ENCODE measurements at regions not wholly inside any gene's neighbourhood (a gene's known extent, or its start where the extent isn't known, plus 50 kb on each side); places are given as distances from the start of the nearest gene placed in this dataset.
"Not testable (repeated sequence)": the region's sequence is repeated elsewhere in the genome, so short reads cannot be mapped to it uniquely, and the experiment has no call there.

- DNase-seq: no peak
These were observed 273.8 kb downstream of the RPS6KC1 start for GRCh38 chr1:213324859-213325258.

GRCh38 chr1:213325482-213325881 lies 274.4 kb downstream of the RPS6KC1 start:
- DNase-seq: no peak

DNA sequence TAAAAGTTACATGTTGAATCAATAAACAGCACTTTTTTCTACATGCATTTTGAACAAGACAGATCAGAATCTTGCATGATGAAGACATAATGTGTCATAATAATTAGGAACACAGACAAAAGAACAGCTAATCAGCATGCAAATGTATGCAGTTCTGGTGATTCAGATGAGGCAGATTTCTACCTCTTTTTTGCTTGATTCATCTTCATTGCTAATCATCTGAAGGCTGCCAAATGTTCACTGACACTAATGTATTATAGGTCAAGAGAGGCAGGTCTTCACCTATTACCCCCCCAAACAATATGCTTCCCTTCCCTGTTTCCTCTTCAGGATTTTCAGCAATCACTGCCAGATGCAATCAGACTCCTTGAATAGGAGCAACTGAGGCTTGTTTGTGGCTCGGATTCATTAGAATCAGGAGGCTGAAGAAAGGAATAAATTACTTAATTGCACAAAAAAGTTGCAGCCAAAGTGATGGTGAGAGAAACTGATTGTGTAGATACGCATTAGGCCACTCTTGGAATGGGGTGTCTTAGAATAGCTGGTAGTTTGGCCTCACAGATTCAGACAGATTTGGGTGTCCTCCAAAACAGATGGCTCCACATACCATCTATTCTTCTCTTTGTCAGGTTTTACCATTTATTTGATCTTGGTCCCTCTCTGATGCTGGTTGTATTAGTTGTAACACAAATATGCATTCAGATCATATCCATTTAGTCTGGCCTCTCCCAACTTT lies 275.4 kb downstream of the RPS6KC1 start:
- DNase-seq: no peak

DNA sequence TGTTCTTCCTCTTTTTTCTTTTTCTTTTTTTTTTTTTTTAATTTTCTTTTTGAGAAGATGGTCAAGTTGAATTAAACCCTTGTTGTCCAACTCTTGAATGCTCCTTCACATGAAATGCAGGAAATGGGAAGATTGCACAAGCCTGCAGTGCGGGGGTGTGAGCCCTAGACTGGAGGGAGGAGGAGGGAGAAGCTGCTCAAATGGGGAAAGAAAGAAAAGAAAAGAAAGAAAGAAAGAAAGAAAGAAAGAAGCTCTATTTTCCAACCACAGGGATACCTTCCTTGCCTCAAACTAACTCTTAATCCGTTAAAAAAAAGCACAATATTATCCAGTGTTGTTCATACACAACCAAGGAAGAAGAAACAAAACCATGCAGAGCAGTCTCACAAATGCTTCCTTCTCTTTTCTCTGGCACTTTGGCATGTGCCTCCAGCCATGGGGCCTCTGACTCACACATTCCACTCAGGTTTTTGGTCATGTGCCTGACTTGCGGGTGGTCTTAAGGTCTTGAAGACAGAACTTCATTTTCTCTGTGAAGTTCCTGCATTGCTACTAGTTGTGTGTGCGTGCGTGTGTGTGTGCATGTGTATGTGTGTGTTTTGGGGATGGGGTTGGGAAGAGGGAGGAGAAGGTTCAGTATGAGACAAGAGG lies 276.1 kb downstream of the RPS6KC1 start:
- no peak for DNase-seq

DNA sequence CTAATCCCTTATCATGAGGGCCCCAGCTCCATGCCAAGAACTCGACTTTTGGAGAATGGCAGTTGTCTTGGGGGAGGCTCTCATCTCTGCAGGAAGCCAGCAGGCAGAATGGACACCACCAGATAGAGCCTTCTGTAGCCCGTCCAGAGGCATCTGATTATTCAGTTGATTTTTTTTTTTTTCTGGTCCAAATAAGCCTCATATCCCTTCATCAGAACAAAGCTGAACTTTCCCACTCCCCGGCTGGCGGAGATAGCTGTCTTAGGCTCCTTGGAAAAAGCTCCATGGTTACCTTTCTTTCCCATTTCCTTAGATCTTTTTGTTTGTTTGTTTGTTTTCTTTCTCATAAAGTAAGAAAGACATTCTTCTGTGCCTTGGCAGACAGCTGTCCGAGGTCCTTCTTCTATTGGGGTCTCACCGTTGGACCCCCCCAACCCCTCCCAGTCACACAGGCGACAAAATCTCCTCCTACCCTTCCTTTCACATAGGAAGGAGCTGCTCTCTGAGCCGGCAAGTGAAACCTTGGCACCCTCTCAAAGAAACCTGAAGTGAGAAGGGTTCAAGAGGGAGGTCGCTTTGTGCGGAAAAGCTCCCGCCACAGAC lies 278.5 kb downstream of the RPS6KC1 start:
- no peak for DNase-seq

DNA sequence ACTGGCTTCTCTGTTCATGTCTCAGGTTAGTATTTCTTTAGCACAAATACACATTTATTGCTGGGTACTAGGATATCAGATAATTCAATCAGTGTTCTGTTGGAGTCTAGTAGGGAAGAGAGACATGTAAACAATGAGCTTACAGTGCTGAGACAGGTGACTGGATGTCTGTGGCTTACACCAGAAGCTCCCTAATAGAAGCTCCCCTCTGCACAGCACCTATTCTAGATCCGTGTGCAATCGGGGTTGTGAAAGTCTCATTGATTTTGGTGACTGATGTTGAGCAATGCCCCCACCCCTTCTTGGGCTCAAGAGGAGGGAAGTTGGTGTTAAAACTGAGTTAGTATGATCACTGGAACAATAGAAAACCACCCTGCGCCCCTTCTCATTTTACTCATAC lies 279.2 kb downstream of the RPS6KC1 start:
- DNase-seq: no peak

- DNase-seq: no peak
These were observed 280.7 kb downstream of the RPS6KC1 start for GRCh38 chr1:213331631-213332175.

DNA sequence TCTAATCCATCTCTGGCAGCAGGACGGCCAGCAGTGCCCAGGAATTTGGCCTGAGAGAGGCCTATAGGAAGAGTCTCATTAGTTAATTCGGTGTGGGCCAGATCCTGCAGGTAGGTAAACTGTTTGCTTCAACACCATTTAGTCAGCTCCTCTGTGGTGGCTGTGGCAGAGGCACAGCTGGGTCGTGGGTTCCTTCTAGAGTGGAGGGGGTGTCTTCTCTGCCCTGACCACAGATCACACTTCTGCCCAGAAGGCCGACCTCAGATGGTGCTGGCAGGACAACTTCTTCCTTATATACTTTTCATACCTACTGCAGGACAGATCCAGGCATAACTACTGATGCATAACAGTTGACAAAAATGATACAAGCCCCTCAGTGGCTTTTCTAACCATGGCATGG lies 281.4 kb downstream of the RPS6KC1 start:
- no peak for DNase-seq

DNA sequence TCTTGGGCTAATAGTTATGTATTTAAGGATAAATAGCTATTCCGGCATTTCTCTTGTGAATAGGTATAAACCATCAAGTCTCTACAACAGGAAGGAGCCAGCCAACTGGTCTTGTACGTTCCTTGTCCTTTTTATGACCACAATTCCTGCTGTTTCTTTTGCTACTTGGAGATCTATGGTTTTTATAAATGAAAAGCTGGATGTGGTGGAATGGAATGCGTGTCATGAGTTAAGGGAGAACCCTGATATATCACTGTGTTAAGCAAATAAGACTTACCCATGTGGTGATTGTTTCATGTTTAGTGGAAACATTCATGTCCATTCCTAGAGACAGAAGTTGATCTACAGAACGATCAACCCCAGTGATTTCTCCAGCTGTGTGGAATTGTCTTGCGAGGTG lies 282.1 kb downstream of the RPS6KC1 start:
- DNase-seq: no peak

DNA sequence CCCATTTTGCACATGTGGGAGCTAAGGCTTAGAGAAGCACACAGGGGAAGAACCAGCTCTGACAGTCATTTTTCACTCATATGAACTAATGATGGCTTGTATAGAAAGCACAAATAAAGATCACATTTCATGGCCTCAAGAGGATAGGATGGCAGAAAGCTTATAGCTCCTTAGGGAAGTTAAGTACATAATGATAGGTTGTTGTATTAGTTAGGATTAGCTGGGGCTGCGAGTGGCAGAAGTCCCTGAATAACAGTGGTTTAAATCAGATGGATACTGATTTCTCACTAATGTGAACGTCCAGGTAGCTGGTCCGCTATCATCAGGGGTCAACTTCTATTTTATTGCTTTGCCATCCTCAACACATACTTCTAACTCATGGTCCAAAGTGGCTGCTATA lies 284.0 kb downstream of the RPS6KC1 start:
- DNase-seq: no peak

GRCh38 chr1:213337025-213337678 lies 286.1 kb downstream of the RPS6KC1 start:
- DNase-seq: no peak

DNA sequence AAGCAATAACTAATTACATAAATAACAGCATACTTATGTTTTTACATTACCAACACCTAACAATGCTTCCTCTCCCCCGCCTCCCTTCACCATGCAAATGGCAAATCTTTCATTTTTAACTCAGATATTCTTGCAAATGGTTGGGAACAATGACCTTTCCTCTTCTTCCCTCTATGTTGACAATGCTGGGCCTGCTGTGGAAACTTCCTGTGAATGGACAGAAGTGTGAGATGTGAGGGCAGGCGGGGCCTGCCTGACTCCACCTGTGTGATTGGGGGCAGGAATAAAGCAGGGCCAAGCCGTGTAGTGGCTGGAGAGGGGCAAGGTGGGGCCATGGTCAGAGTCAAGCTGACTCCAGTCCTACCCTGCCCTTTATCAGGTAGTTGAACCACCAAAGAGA lies 289.6 kb downstream of the RPS6KC1 start:
- DNase-seq: no peak

- DNase-seq: no peak
These were observed 294.6 kb downstream of the RPS6KC1 start for GRCh38 chr1:213345621-213346020.

DNA sequence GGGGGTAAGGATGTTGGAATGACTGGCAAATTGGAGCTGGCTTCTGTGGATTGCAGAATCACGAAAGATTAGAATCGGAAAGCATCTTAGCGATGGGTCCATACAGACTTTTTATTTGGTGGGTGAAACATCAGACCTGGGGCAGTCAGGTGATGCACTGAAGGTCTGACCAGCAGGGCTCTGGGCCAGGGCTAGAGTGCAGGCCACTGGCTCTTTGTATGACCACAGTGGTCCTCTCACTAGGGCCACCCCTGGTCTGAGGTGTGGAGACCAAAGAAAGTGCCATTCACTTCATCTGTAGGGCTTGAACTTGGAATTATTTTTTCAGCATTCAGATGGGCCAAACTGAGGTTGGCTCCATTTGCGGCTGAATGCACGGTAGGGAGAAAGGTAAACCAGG lies 306.4 kb downstream of the RPS6KC1 start:
- no peak for DNase-seq

DNA sequence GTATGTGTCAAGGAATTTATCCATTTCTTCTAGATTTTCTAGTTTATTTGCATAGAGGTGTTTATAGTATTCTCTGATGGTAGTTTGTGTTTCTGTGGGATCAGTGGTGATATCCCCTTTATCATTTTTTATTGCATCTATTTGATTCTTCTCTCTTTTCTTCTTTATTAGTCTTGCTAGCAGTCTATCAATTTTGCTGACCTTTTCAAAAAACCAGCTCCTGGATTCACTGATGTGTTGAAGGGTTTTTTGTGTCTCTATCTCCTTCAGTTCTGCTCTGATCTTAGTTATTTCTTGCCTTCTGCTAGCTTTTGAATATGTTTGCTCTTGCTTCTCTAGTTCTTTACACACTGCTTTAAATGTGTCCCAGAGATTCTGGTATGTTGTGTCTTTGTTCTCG lies 307.3 kb downstream of the RPS6KC1 start:
- not testable (repeated sequence) for DNase-seq

DNA sequence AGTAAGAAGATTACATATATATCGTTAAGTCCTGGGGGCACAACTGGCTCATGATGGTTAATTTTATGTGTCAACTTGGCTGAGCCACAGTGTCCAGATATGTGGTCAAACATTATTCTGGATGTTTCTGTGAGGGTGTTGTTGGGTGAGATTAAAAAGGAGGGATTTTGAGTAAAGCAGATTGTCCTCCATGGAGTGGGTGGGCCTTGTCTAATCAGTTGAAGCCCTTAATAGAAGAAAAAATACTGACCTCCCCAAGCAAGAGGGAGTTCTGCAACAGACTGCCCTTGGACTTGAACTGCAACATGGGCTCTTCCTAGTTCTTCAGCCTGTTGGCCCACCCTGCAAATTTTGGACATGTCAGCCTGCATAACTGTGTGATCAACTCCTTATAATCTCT lies 311.6 kb downstream of the RPS6KC1 start:
- DNase-seq: no peak

DNA sequence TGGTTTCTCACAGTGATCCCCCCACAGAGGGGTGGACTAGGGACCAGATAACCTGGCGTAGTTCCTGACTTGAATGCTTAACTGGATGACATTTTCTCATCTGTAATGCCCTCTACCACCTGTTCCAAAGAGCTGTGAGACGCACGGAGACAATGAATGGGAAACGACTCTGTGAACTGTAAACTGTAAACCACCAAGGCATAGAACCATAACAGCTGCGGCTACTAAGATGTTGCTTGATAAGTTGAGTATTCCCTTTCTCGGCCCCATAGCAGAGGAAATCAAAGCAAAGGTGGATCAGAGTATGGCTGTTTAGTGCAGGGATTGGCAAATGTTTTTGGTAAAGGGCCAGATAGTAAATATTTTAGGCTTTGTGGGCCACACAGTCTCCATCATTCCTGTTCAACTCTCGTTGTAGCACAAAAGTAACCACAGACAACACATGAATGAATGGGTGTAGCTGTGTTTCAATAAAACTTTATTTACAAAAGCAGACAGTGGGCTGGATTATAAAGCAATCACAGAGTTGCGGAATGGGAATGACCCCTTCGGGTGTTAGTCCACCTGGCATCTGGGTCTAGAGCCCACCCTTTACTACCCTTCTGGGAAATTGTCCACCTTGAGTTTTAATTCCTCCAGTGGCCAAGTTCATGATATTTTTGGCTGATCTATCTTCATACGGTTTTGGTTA lies 315.2 kb downstream of the RPS6KC1 start:
- no peak for DNase-seq

DNA sequence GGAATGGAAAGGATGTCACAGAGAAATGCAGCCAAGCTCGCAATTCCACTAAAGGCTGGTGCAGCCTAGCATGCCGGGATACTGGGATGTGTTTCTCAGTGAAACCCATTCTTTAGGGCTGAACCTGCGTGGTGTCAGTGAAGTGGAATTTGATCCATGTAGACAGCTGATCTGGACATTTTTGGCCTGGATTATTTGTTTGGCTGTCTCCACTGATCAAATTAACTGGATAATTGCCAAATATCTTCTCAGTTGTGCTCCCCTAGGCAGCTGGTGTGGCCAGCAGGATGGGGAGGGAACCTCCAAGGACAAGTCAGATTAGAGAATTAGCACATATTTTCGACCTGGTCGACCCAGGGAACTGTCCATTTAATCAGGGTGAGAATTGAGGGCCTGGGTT lies 318.4 kb downstream of the RPS6KC1 start:
- no peak for DNase-seq

GRCh38 chr1:213370523-213370922 lies 319.5 kb downstream of the RPS6KC1 start:
- DNase-seq: no peak

DNA sequence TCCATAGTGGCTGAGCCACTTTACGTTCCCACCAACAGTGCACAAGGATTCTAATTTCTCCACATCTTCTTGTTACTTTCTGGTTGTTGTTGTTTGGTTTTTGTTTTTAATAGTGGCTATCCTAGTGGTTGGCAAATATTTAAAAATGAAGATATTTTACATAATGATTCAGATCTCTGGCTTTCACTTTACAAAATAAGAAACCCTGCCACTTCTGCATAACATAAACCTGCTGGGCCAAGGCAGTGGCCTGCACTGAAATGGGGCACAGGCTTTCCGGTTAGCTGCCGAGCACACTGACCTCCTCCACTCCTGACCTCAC lies 320.4 kb downstream of the RPS6KC1 start:
- DNase-seq: no peak

- peak; percentile 41 to 82 for DNase-seq
These were observed 321.0 kb downstream of the RPS6KC1 start for GRCh38 chr1:213371847-213372619.

DNA sequence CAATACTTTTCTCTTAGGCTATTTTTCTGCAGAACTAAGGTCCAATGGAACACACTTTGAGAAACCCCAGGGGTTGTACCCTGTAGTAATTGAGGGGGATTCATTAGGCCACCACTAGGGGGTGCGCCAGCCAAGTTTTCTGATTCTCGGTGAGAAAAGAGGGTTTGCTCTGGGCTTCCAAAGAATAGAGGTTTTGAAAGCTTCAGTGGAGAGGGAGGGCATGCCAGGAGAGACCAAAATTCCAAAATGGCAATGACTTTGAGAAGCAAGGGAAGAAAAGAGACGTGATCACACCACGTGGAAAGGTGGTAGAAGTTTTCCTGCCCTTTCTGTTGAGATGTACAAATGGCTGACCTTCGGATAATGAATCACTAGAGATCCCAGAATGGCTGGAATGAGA lies 323.3 kb downstream of the RPS6KC1 start:
- DNase-seq: peak; percentile 88 to 91
